GM18498 (cell line): ENCODE measurements at regions not wholly inside any gene's neighbourhood (a gene's known extent, or its start where the extent isn't known, plus 50 kb on each side); places are given as distances from the start of the nearest gene placed in this dataset.
"Not testable (repeated sequence)": the region's sequence is repeated elsewhere in the genome, so short reads cannot be mapped to it uniquely, and the experiment has no call there.

Experiments
- ATAC-seq: cut with Tn5 transposase; IDR thresholded peaks from one replicate; pipeline ENCODE4 v1.9.1; 2021; ENCODE audit warnings: mild to moderate bottlenecking, moderate library complexity; ENCODE audit not compliant: unreplicated experiment

DNA sequence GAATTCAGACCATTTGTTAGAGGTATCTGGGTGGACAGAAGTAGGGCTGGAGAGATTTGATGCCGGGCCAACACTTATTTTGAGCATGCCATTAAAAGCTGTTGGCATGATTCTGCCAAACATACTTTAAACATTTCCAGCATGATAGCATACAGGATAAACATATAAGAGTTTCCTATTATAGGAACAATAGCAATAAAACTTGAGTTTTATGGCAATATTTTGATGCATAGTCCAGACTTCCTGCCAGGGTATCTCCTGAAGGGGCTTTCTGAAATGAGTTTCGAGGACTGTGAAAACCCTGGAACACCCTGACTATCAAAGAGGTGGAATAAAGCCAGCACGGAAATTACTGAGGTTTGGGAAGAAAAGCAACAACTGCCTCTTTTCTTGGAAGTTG is 1398.0 kb upstream of the NXPH2 start:
- no peak for ATAC-seq

DNA sequence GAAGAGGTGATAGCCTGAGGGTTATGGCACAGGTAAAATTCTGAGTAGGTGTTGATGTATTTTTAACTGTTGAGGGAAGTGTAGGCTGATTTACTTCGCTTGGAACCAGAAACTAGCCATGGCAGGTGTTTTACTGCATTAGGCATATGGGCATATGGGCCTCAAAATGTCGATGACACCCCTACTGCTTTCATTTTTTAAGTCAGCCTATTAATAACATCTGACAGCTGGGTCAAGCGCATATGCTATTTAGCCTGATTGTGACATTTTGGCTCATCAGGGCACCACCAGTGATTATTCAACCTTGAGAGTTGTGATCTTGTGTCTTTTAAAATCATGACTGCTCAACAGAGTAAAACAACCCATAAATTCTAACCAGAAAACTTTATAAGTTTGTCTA is 1396.9 kb upstream of the NXPH2 start:
- ATAC-seq, result no peak

DNA sequence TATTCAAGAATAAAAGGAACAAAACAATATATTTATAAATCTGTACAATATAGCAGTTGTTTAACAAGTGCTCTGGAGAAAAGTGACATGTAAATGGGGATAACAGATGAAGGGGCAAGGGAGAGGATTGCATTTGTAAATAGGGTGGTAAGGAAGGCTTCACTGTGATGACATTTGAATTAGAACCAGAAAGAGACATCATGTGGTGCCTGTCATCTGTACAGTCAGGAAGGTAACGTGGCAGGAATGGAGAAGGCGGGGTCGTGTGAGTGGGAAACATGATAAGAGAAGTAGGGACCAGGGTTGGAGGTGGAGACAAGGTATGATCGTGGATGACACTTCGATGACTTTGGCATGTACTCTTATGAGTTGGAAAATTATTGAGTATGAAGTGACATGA is 1393.6 kb upstream of the NXPH2 start:
- ATAC-seq, result no peak

DNA sequence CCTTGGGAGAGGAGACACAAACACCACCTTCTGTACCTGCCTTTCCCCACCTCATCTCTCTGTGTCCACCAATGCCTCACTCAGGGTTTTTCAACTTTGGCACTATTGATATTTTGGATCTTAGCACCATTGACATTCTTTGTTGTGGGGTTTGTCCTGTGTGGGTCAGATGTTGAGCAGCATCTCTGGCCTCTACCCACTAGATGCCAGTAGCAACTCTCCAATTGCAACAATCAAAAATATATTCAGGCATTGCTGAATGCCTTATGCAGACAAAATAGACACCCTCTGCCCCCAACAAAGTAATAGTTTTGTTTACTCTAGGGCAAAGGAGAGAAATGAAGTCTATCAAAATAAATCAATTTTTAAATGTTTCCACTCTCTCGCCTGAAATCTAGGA is 1384.3 kb upstream of the NXPH2 start:
- no peak for ATAC-seq

DNA sequence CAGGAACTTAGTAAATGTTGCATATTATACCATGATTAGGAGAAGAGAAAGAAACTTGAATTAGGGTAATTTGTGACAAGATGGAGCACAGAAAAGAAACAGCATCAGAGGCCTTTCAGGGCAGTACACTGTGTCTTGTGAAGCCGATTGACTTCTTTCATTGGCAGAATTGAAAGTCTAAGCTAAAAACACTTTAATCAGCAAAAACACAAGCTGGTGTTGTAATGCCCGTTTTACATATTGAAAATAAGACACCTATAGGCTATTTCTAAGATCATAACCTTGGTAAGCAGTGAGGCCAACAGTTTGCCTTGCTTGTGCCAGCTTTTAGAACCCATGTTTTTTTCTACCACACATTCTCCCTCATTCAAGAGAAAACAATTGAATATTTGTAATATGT is 1378.1 kb upstream of the NXPH2 start:
- ATAC-seq, result no peak

DNA sequence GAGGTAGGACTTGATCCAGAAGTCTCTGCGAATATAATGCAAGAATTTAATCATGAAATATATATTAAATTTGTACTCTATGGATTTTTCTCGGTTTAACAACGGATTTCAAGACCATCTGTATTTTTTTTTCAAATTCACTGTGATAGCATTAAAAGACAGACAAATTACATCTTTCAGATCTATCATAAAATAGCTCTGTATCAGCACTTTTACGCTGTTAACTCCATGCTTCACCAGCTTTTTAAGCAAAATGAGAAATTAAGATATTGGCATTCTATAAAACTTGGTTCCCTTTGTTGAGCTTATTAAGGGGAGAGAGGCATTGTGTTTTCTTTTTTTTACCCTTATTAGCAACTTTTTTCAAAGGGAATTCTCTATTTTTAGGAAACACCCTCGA is 1377.6 kb upstream of the NXPH2 start:
- no peak for ATAC-seq

DNA sequence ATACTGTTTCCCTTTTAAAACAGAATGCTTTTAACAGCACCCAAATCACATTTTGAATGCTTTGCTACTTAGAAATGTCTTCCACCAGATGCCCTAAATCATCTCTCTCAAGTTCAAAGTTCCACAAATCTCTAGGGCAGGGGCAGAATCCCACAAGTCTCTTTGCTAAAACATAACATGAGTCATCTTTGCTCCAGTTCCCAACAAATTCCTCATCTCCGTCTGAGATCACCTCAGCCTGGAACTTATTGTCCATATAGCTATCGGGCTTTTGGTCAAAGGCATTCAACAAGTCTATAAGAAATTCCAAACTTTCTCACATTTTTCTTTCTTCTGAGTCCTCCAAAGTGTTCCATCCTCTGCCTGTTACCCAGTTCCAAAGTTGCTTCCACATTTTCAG is 1374.5 kb upstream of the NXPH2 start:
- no peak for ATAC-seq

DNA sequence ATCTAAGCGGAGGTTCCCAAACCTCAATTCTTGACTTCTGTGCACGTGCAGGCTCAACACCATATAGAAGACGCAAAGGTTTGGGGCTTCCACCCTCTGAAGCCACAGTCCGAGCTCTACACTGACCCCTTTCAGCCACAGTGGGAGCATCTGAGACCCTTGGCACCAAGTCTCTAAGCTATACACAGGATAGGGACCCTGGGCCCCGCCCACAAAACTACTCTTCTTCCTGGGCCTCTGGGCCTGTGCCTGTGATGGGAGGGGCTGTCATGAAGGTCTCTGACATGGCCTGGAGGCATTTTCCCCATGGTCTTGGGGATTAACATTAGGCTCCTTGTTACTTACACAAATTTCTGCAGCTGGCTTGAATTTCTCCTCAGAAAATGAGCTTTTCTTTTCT is 1374.1 kb upstream of the NXPH2 start:
- no peak for ATAC-seq

DNA sequence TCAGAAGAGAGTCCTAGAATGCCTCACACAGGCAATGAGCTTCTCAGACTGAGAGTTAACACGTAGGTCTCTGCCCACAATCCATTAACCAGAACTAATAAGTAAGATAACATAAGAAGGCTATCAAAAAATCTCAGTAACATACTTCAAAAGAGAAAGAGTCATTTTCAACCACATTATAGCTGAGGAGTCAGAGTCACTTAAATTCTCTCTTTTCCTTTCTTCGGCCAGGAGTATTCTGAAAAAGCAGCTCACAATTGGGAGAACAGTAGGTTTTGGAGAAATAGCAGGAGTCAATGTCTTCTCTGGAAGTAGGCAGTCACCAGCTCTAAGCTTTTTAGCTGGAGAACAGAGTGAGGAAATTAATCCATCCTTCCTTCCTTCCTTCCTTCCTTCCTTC is 1364.4 kb upstream of the NXPH2 start:
- no peak for ATAC-seq

DNA sequence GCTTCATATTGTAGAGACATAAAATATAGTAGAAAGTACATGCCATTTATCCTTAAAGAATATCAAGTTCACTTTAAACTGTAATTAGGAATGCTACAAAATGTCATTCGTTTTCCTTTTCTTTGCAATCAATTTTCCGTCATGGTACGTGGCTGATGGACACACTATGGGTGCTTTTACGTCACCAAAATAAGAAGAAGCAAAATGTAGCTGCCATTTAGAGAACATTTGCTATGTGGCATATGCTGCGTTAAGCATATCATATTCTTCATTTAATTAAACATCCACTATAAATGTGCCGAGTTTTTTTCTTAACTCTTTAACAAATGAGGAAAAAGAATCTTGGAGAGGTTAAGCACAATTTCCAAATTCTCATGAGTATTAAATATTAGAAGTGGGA is 1358.5 kb upstream of the NXPH2 start:
- ATAC-seq, result no peak

DNA sequence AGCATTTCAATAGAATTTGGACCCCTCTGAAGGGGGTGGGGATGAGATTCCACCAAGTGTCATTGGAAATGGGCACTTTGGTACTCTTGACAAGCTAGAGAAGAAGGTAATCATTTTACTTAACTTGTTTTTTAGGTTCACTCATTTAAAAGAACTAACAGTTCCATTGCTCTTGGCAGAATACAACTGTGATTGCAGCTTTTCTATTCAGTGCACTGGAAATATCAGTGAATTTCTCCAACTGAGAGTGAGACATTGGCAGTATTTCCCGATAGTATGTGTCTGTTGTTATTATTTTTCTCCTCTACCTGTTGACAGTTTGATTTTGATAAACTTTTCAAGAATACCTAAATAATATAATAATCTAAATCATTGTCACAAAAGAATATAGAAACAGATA is 1356.7 kb upstream of the NXPH2 start:
- no peak for ATAC-seq

DNA sequence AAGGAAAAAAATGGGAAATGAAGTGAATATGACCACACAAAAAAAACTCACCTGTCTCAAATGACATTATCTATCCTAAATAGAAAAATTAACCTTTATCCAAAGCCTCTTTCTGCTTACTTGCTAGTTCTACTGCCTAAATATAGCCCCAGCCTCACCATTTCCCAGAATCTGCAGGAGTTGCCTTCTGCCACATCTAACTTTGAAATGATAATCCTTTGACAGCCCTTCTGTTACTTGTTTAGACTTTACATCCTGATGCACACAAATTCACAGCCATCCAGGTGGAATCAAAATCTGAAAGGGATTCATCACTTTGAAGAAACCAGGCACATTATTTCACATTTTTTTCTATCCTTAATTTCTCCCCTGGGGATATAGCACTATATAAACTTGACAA is 1356.2 kb upstream of the NXPH2 start:
- no peak for ATAC-seq

DNA sequence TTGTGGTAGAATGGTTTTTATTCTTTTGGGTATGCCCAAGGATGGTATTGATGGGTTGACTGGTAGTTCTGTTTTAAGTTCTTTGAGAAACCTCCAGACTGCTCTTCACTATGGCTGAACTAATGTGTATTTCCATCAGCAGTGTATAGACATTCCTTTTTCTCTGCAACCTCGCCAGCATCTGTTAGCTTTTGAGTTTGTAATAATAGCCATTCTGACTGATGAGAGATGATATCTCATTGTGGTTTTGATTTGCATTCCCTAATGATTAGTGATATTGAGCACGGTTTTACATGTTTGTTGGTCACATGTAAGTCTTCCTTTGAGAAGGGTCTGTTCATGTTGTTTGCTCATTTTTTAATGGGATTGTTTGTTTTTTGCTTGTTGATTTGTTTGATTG is 1348.7 kb upstream of the NXPH2 start:
- no peak for ATAC-seq

DNA sequence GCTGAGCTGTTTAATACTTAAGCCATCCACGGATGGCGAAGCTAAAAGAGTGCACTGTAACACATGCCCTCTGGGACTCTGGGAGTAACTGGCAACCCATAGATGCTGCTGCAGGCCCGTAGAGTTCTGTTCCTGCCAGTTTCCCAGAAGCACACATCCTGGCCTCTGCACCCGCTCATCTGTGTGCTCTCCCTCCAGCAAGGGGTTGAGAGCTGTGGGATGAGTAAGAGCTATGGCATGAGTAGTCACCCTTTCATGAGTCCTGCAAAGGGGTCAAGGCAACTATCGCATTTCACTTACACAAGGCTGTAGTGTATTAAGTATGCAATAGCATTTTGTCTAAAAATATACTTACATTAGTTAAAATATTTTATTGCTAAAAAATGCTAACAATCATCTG is 1341.8 kb upstream of the NXPH2 start:
- no peak for ATAC-seq

DNA sequence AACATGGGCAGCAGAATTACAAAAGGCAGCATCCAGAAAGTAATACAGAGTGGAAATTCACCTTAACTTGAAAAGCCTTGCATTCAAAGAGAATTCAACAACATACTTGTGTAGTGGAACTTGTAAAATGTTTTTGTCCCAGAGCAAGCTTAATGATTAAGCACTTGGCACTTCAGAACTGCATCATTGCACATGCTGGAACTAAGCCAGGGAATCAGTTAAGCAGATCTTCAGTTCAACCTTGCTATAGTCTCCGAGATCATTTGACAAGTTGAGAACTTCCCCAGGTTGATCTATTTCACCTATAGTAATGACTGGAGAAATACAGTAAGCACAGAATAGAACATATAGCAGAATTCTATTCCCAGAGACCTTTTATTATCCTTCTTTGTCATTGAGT is 1337.2 kb upstream of the NXPH2 start:
- ATAC-seq, result no peak

DNA sequence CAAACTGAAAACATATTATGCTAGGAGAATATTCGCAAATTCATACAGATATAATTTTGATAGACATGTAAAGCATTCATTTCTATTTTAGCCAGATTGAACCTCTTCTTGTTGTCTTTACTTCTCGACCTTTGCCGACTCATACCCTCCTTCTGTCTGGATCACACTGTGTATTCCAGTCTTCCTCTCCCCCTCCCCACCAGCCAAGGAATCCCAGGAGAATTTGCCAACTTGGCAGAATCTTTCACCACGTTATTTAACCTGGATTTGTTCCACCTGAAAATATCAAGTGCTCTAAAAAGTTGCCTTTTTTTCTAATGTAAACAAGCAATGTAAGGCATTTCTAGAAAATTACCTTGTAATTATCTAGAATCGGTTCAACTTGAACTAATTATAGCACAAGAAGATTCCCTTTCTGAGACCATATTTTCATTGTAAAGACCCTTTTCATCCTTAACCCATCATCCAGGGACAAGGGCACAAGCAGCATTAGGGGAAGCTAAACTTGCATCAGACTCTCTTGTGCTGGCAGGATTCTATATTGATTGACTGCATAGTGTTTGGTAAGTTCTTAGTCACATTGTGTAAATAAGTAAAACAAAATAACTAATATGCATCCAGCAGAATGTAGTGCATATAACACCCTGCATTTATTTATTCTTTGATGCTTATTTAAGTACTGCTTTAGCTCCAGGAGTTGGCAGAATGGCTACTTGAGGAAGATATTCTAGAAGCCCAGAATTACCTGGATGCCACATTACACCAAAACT is 1328.7 kb upstream of the NXPH2 start:
- ATAC-seq, result no peak

DNA sequence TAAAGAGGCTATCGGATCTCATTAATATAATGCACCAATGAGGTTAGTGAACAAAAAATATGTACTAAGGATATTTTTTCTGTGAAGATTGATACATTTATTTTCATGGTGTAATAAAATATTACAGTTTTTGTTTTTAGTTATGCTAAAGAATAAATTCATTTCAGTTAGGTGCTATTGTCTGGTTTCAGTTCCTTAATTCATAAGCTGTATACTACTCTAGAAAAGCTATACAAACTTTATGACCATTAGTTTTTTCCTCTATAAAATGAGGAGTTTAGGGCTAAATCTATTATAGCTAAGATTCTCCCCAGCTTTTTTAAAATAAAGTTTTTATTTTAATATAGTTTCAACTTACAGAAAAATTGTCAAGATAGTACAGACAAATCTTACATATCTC is 1311.7 kb upstream of the NXPH2 start:
- ATAC-seq, result no peak

DNA sequence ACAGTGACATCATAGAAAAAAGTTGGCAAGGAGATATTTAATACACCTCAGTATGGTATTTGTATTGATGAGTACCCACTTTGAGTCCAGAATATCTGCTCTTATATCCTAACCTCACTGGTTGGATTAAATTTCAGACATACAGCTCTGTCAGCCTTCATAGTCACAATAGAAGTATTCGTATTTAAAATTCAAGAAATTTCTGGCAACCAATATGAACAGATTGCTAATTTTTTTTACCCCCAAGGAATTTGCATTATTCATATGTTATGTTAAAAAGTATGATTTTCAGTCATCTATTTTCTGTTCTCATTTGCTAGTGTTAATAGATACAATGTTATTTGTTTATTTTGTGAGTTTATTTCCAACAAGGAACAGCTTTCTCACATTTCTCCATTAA is 1306.8 kb upstream of the NXPH2 start:
- no peak for ATAC-seq

DNA sequence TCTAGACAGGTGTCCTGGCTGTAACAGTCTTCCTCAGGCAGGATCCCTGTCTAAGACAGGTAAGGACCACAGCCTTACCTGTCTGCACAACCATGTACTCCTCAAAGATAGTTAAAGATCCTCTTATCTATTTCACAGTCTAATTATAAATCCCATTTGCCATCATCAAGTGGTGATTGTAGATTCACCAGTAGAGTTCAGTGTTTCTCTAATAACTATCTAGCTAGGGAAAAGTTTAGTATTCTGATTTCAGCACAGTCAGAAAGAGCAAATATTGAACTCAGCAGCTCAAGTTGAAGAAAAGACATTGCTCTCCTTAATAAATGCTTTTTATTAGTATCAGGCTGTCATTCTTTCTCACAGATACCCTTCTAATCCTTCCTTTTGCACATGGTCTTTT is 1305.5 kb upstream of the NXPH2 start:
- ATAC-seq, result no peak

DNA sequence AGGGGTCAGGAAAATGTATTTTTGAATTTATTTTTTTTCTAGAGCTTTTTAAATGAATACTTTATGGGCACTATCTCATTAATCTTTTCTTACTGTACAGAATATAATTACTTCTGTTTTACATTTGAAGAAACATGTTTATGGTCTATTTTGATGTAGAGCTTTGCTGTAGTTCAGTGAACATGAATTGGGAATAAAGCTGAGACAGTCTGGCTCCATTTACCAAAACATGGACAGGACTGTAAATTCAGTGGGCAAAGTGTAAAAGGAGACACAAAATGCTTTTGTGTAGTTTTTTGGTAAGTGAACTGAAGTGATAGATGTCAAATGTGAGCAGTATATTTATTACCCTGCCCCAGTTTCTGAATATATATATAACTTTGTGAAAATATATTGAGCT is 1298.8 kb upstream of the NXPH2 start:
- no peak for ATAC-seq

DNA sequence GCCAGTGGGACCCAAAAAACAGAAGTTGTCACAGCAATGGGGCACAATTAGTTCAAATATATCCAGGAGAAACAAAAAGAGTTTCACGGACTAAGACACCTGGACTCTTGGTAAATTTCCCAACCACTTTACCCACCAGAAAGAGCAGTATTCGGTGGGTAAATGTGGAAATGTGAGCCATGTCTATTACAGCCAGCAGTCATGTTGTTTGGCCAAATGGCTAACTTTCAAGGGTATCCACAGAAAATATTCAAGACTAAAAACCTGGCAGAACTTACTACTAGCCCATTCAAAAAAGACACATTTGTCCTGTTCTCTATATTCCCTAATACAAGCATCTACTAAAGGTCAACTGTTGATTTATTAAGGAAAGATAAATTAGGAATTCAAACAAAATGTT is 1296.0 kb upstream of the NXPH2 start:
- no peak for ATAC-seq

DNA sequence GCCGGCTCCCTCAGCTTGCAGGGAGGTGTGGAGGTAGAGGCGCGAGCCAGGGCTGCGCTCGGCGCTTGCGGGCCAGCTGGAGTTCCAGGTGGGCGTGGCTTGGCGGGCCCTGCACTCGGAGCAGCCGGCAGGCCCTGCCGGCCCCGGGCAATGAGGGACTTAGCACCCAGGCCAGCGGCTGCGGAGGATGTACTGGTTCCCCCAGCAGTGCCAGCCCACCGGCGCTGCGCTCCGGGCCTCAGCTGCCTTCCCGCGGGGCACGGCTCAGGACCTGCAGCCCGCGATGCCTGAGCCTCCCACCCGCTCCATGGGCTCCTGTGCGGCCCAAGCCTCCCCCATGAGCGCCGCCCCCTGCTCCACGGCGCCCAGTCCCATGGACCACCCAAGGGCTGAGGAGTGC is 1293.6 kb upstream of the NXPH2 start:
- not testable (repeated sequence) for ATAC-seq

DNA sequence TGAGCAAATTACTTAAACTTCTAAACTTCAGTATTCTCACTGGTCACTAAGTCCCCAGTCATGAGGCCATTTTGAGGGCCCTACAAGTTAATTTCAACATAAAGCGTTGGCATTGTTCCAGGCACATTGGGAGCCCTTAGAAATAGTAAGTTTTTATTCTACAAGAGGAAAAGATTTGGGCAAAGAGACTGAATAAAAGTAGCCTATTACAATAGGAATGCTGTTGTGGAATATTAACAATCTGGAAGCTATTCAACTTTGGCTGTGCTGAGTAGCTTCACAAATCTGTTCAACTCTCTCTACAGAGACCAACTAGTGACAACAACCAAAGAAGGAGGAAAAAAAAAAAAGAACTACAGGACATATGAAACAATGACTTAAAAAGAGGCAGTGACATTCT is 1287.5 kb upstream of the NXPH2 start:
- no peak for ATAC-seq
